Gastroesophageal sphincter (tissue), 4 donors: ENCODE measurements at regions not wholly inside any gene's neighbourhood (a gene's known extent, or its start where the extent isn't known, plus 50 kb on each side); places are given as distances from the start of the nearest gene placed in this dataset.
"Not testable (repeated sequence)": the region's sequence is repeated elsewhere in the genome, so short reads cannot be mapped to it uniquely, and the experiment has no call there.

Experiments
- ATAC-seq: fragments of 150-250 bp; one replicate; pipeline ENCODE4 v1.9.1; 2016; ENCODE audit warnings: mild to moderate bottlenecking, moderate library complexity
- H3K27ac ChIP-seq, 4 donors: fragments of 200-600 bp; sonication (generic) in 3 of 4; 1 replicate in 3 of 4; 2 replicates in 1 of 4; pipeline ENCODE4 v1.5.1; 2016 to 2019
- H3K27me3 ChIP-seq: fragments of 200-600 bp; sonication (generic); one replicate; pipeline ENCODE4 v1.5.1; 2019
- H3K36me3 ChIP-seq, 2 donors: fragments of 200-600 bp; sonication (generic); one replicate each; pipeline ENCODE4 v1.5.1; 2019; ENCODE audit warnings: control low read depth in 1 of 2
- H3K4me1 ChIP-seq, 3 donors: fragments of 200-600 bp; sonication (generic); 1 replicate in 2 of 3; 2 replicates in 1 of 3; pipeline ENCODE4 v1.5.1; 2016 to 2019; ENCODE audit warnings: control low read depth in 2 of 3
- H3K4me3 ChIP-seq, 2 donors: fragments of 200-600 bp; sonication (generic); one replicate each; pipeline ENCODE4 v1.5.1; 2019; ENCODE audit warnings: mild to moderate bottlenecking in 1 of 2, moderate library complexity in 1 of 2
- H3K9me3 ChIP-seq, 3 donors: fragments of 200-600 bp; sonication (generic); one replicate each; pipeline ENCODE4 v1.5.1; 2017 to 2019; ENCODE audit warnings: control low read depth in 2 of 3
- CTCF ChIP-seq, 4 experiments: fragments of 200-600 bp in 2 of 4; fragments of 450-650 bp in 2 of 4; sonication (generic) in 1 of 4; IDR thresholded peaks; one replicate each; pipeline ENCODE4 v1.5.1; 2017 to 2019; ENCODE audit warnings: antibody characterized with exemption in 4 of 4, mild to moderate bottlenecking in 2 of 4, moderate library complexity in 2 of 4
- EP300 ChIP-seq: sonication (generic); formaldehyde crosslinking; IDR thresholded peaks from one replicate; pipeline ENCODE4 v1.6.1; 2017; ENCODE audit warnings: antibody characterized with exemption, mild to moderate bottlenecking
- POLR2A ChIP-seq, 2 donors: fragments of 450-650 bp; IDR thresholded peaks; one replicate each; pipeline ENCODE4 v1.6.1; 2017; ENCODE audit warnings: antibody characterized with exemption in 2 of 2, mild to moderate bottlenecking in 2 of 2, moderate library complexity in 1 of 2
- POLR2AphosphoS5 ChIP-seq: sonication (generic); formaldehyde crosslinking; IDR thresholded peaks from one replicate; pipeline ENCODE4 v1.6.1; 2017; ENCODE audit warnings: antibody characterized with exemption
- WGBS, 2 donors: methylation state at CpG; one replicate each; pipeline ENCODE4 v1.1.5; 2018; ENCODE audit warnings: low coverage in 1 of 2; 5-methylcytosine and 5-hydroxymethylcytosine counted together

GRCh38 chr17:68102318-68102758, 66.8 kb downstream of the KPNA2 start:
- Histone ChIP-seq H3K36me3 (no peaks in the 10 kb centered on the region), H3K27me3 (no peaks in the 10 kb centered on the region), H3K4me3 (peak overlapping the region; percentile 74 to 90), H3K27ac (peak overlapping the region; percentile 72 to 95 (median 94)), H3K4me1 (peaks cover 0 to 36% (median 6%) of the 10 kb centered on the region in 3 donors), H3K9me3 (no peaks in the 10 kb centered on the region)
- TF ChIP-seq POLR2AphosphoS5 (no peak), CTCF (IDR thresholded peaks at IDR 0.05) (no peak), POLR2A (IDR thresholded peaks at IDR 0.05) (no peak), EP300 (no peak)
- 12% methylated on average over 4 of the region's 21 CpGs; no CpG with 5 or more reads in 1 of the 2 donors for WGBS, 2 donors
- ATAC-seq = no peak

GRCh38 chr17:68103148-68103547, 67.6 kb downstream of the KPNA2 start:
- H3K36me3 ChIP-seq = no peaks in the 10 kb centered on the region
- no peak for TF ChIP-seq POLR2AphosphoS5
- no peak for TF ChIP-seq CTCF (IDR thresholded peaks at IDR 0.05)
- no peak for TF ChIP-seq POLR2A (IDR thresholded peaks at IDR 0.05)
- TF ChIP-seq EP300 = no peak
- peak overlapping the region in 2 of 4 donors; percentile 93 to 95 for H3K27ac ChIP-seq
- ATAC-seq = no peak
- no peaks in the 10 kb centered on the region for H3K27me3 ChIP-seq
- peak overlapping the region in 1 of 2 donors; percentile 90 for H3K4me3 ChIP-seq
- peaks cover 0 to 38% (median 6%) of the 10 kb centered on the region in 3 donors for H3K4me1 ChIP-seq
- no peaks in the 10 kb centered on the region for H3K9me3 ChIP-seq

DNA sequence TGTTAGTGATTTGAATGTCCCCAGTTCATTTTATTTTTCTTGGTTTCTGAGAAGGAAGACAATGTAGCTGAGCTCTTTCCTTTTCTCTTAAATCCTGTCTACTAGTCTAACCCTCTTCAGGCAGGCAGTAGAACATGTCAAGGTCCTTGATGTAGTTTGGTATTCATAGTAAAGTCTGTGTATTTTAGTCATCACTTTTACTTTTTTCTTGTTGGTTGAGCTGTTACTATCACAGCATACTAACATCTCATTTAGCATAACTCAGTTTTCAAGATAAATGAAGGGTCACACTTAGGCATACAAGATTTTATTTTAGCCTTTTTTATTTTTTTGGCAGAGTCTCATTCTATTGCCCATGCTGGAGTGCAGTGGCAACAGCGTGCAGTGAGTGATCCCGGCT, 70.5 kb downstream of the KPNA2 start:
- TF ChIP-seq CTCF (IDR thresholded peaks at IDR 0.05) = no peak
- no peak for TF ChIP-seq POLR2A (IDR thresholded peaks at IDR 0.05)
- no peak for TF ChIP-seq POLR2AphosphoS5
- no peak for TF ChIP-seq EP300
- Histone ChIP-seq H3K4me1 (peaks cover 0 to 34% (median 6%) of the 10 kb centered on the region in 3 donors), H3K4me3 (no peak overlapping the region), H3K27ac (no peak overlapping the region), H3K9me3 (peaks cover 0 to 4% (median 0%) of the 10 kb centered on the region in 3 donors), H3K27me3 (no peaks in the 10 kb centered on the region), H3K36me3 (peaks cover 0 to 3% of the 10 kb centered on the region in 2 donors)
- WGBS, 2 donors = 92 to 100% methylated on average over 2 of the region's 2 CpGs
- ATAC-seq = no peak

DNA sequence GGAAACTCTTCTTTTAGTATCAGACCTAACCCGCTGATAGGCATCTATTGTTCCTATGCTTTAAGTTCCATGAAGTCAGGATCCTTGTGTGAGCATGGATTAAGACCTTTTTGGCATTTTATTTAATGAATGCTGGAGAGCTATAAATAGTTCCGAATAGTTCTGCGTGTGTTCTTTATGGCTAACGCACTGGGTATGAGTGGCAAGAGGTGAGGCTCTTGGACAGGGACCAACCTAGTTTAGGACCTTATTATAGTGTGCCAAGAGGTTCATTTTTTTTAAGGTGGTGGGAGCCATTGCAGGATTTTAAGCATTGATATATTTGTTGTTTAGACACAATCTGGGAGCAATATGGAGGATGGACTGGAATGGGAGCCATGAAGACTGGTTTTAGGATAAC, 71.8 kb downstream of the KPNA2 start:
- Histone ChIP-seq H3K4me1 (peaks cover 0 to 31% (median 6%) of the 10 kb centered on the region in 3 donors), H3K27me3 (no peaks in the 10 kb centered on the region), H3K9me3 (peaks cover 0 to 4% (median 0%) of the 10 kb centered on the region in 3 donors), H3K4me3 (no peak overlapping the region), H3K27ac (no peak overlapping the region), H3K36me3 (peaks cover 0 to 3% of the 10 kb centered on the region in 2 donors)
- WGBS, 2 donors = 37 to 47% methylated on average over 4 of the region's 4 CpGs
- no peak for ATAC-seq
- TF ChIP-seq POLR2A (IDR thresholded peaks at IDR 0.05) (no peak), POLR2AphosphoS5 (no peak), CTCF (IDR thresholded peaks at IDR 0.05) (no peak), EP300 (no peak)

GRCh38 chr17:68108313-68109000, 72.9 kb downstream of the KPNA2 start:
- Histone ChIP-seq H3K27ac (no peak overlapping the region), H3K4me3 (no peak overlapping the region), H3K9me3 (peaks cover 0 to 4% (median 0%) of the 10 kb centered on the region in 3 donors), H3K27me3 (no peaks in the 10 kb centered on the region), H3K4me1 (peaks cover 0 to 27% (median 2%) of the 10 kb centered on the region in 3 donors), H3K36me3 (peaks cover 0 to 3% of the 10 kb centered on the region in 2 donors)
- WGBS, 2 donors = 73 to 100% methylated on average over 6 to 7 of the region's 9 CpGs
- no peak for ATAC-seq
- TF ChIP-seq CTCF (IDR thresholded peaks at IDR 0.05) (no peak), POLR2A (IDR thresholded peaks at IDR 0.05) (no peak)

GRCh38 chr17:68109404-68109803, 73.9 kb downstream of the KPNA2 start:
- H3K9me3 ChIP-seq, H3K27me3 ChIP-seq, H3K27ac ChIP-seq, H3K4me3 ChIP-seq, H3K36me3 ChIP-seq, ATAC-seq: not testable (repeated sequence)
- peaks cover 0 to 21% (median 0%) of the 10 kb centered on the region in 3 donors for H3K4me1 ChIP-seq
- 90% methylated on average over 4 of the region's 4 CpGs; no CpG with 5 or more reads in 1 of the 2 donors for WGBS, 2 donors

GRCh38 chr17:68116211-68116610, 80.7 kb downstream of the KPNA2 start:
- not testable (repeated sequence) for ATAC-seq
- H3K36me3 ChIP-seq = peaks cover 0 to 67% of the 10 kb centered on the region in 2 donors
- WGBS, 2 donors = no CpG with 5 or more reads among the region's 32 CpGs

More at GRCh38 chr17:68116211-68116610, 80.7 kb downstream of the KPNA2 start:
- H3K27ac ChIP-seq, H3K9me3 ChIP-seq, H3K27me3 ChIP-seq, H3K4me1 ChIP-seq, H3K4me3 ChIP-seq: not testable (repeated sequence)
